Ishikawa (cell line): ENCODE measurements at regions not wholly inside any gene's neighbourhood (a gene's known extent, or its start where the extent isn't known, plus 50 kb on each side); places are given as distances from the start of the nearest gene placed in this dataset.

Experiments used
- CEBPB ChIP-seq: IDR thresholded peaks from 2 replicates; pipeline ENCODE4 v1.6.1; 2012
- CREB1 ChIP-seq: IDR thresholded peaks from 2 replicates; pipeline ENCODE4 v1.6.1; 2012; ENCODE audit warnings: low read depth
- EP300 ChIP-seq: IDR thresholded peaks from 2 replicates; pipeline ENCODE4 v1.6.1; 2012; ENCODE audit warnings: borderline replicate concordance
- FOXM1 ChIP-seq: IDR thresholded peaks from 2 replicates; pipeline ENCODE4 v1.6.1; 2012; ENCODE audit warnings: low read depth, borderline replicate concordance
- NFIC ChIP-seq: IDR thresholded peaks from 2 replicates; pipeline ENCODE4 v1.6.1; 2012
- RAD21 ChIP-seq: IDR thresholded peaks from 2 replicates; pipeline ENCODE4 v1.6.1; 2012; ENCODE audit warnings: low read depth
- REST ChIP-seq: IDR thresholded peaks from 2 replicates; pipeline ENCODE4 v1.6.1; 2012; ENCODE audit warnings: low read depth, mild to moderate bottlenecking
- TAF1 ChIP-seq: IDR thresholded peaks from 2 replicates; pipeline ENCODE4 v1.6.1; 2012; ENCODE audit warnings: low read depth, mild to moderate bottlenecking
- TCF12 ChIP-seq: IDR thresholded peaks from 2 replicates; pipeline ENCODE4 v1.6.1; 2012; ENCODE audit warnings: low read depth
- TEAD4 ChIP-seq: IDR thresholded peaks from 2 replicates; pipeline ENCODE4 v1.6.1; 2012
- YY1 ChIP-seq: IDR thresholded peaks from 2 replicates; pipeline ENCODE4 v1.6.1; 2012; ENCODE audit warnings: low read depth
- ZBTB7A ChIP-seq: IDR thresholded peaks from 2 replicates; pipeline ENCODE4 v1.6.1; 2012; ENCODE audit warnings: low read depth
- TF ChIP-seq, protein P1 (sequence below): IDR thresholded peaks from 2 replicates; pipeline ENCODE4 v1.6.1; 2012
- TF ChIP-seq, protein P2 (sequence below): IDR thresholded peaks from 2 replicates; pipeline ENCODE4 v1.6.1; 2012

DNA sequence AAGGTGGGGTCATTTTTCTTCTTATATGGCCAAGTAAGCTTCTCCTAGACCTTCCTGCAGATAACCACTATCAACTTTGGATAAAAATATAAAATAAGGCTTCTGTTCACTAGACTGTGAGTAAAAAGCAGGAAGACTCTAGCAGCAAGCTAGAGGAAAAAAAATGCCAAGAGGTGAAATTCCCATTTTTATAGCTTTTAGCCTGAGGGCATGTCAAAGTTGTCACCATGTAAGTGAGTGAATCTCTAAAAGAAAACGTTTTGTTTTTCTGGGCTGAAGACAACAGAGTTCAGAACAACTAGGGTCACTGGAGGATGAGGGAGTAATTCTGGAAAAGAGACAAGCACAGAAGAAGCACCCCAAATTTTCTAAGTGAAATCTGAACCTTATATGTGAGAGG is 143.9 kb upstream of the DIO3 start:
- TF ChIP-seq EP300 (no peak), YY1 (no peak), TCF12 (no peak), ZBTB7A (no peak), CEBPB (no peak), FOXM1 (no peak), RAD21 (no peak), TAF1 (no peak), NFIC (no peak), CREB1 (no peak), TEAD4 (no peak), REST (no peak)
- TF ChIP-seq, protein P1, sequence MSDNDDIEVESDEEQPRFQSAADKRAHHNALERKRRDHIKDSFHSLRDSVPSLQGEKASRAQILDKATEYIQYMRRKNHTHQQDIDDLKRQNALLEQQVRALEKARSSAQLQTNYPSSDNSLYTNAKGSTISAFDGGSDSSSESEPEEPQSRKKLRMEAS, result no peak
- TF ChIP-seq, protein P2, sequence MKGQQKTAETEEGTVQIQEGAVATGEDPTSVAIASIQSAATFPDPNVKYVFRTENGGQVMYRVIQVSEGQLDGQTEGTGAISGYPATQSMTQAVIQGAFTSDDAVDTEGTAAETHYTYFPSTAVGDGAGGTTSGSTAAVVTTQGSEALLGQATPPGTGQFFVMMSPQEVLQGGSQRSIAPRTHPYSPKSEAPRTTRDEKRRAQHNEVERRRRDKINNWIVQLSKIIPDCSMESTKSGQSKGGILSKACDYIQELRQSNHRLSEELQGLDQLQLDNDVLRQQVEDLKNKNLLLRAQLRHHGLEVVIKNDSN, result no peak
